ENCODE measurements at regions not wholly inside any gene's neighbourhood (a gene's known extent, or its start where the extent isn't known, plus 50 kb on each side); places are given as distances from the start of the nearest gene placed in this dataset.

GRCh38 chr5:82387819-82388166, 109.6 kb upstream of the RPS23 start:
- no peaks in the 10 kb centered on the region for H3K79me1 ChIP-seq (ENCODE audit: low read depth, low read length)
- no peak overlapping the region for H3K23ac ChIP-seq (ENCODE audit: insufficient read length)
- no peak overlapping the region for H4K8ac ChIP-seq (ENCODE audit: extremely low read depth, insufficient read depth, low read length)
- DNase-seq (ENCODE audit: low read depth in 1 of 2, low spot score in 2 of 2) = no peak
- no peak overlapping the region for H3K4me3 ChIP-seq (ENCODE audit: extremely low read depth in 1 of 4, insufficient read depth in 2 of 4, low read depth in 3 of 4, low read length in 4 of 4)
- 93% methylated on average over 5 of the region's 5 CpGs; no CpG with 5 or more reads in 1 of the 2 experiments for WGBS, 2 experiments (ENCODE audit: extremely low coverage in 1 of 2, insufficient coverage in 1 of 2, insufficient read length in 1 of 2, insufficient replicate concordance in 2 of 2, low coverage in 1 of 2, low lambda C conversion rate in 2 of 2, missing lambda C conversion rate in 1 of 2)
- H2AFZ ChIP-seq (ENCODE audit: low read length) = no peak overlapping the region
- H4K20me1 ChIP-seq (replicated peaks in 1 of 2; ENCODE audit: control insufficient read depth in 1 of 2, insufficient read depth in 2 of 2, low read length in 2 of 2) = no peaks in the 10 kb centered on the region
- H3K4me2 ChIP-seq (ENCODE audit: insufficient read depth in 1 of 2, low read depth in 2 of 2, low read length in 2 of 2) = no peak overlapping the region
- H2BK20ac ChIP-seq (ENCODE audit: low read length) = no peak overlapping the region
- H4K5ac ChIP-seq (ENCODE audit: insufficient read length, low read depth, low read length) = no peak overlapping the region
- no peaks in the 10 kb centered on the region for H3K23me2 ChIP-seq (ENCODE audit: low read depth, low read length)
- no peak overlapping the region for H3K27ac ChIP-seq (ENCODE audit: low read depth, low read length)
- no peak overlapping the region for H2BK12ac ChIP-seq (ENCODE audit: low read depth, low read length)
- POLR2A ChIA-PET (ENCODE audit: partially characterized antibody) = no interaction called here
- H2BK120ac ChIP-seq (replicated peaks; ENCODE audit: low read depth, low read length) = no peak overlapping the region
- FAIRE-seq = no peak
- H3K4ac ChIP-seq (replicated peaks; ENCODE audit: insufficient read length, low read depth, low read length) = no peak overlapping the region
- no peaks in the 10 kb centered on the region; a peak in 1 of 7 replicates for H3K4me1 ChIP-seq (replicated peaks in 1 of 4; ENCODE audit: control insufficient read depth in 3 of 4, insufficient read depth in 4 of 4, low read length in 3 of 4)
- H3K79me2 ChIP-seq (ENCODE audit: control insufficient read depth in 1 of 2, insufficient read depth in 2 of 2, low read length in 2 of 2) = no peaks in the 10 kb centered on the region
- no peak overlapping the region for H3K9ac ChIP-seq (replicated peaks in 1 of 4; ENCODE audit: extremely low read depth in 1 of 4, low read depth in 3 of 4, low read length in 3 of 4)
- H3K27me3 ChIP-seq (replicated peaks in 1 of 4; ENCODE audit: control insufficient read depth in 3 of 4, extremely low read depth in 1 of 4, insufficient read depth in 3 of 4, low read length in 3 of 4) = no peaks in the 10 kb centered on the region
- H2AK5ac ChIP-seq (ENCODE audit: low read depth, low read length) = no peak overlapping the region
- no peak overlapping the region for H2BK15ac ChIP-seq (ENCODE audit: low read length)
- no peaks in the 10 kb centered on the region for H3K36me3 ChIP-seq (ENCODE audit: control insufficient read depth in 2 of 4, insufficient read depth in 4 of 4, low read length in 3 of 4)
- CTCF ChIA-PET (ENCODE audit: partially characterized antibody) = no interaction called here
- no peak overlapping the region for H3K18ac ChIP-seq (ENCODE audit: extremely low read depth, low read length)
- H3K14ac ChIP-seq (ENCODE audit: insufficient read length) = no peak overlapping the region
- no peak overlapping the region for H4K91ac ChIP-seq (replicated peaks; ENCODE audit: insufficient read length, low read length)
- no peak overlapping the region for H2BK5ac ChIP-seq (ENCODE audit: low read depth, low read length)
- no peak overlapping the region for H3K56ac ChIP-seq (replicated peaks; ENCODE audit: insufficient read length, low read depth, low read length)
- H3K9me3 ChIP-seq (ENCODE audit: insufficient read depth in 2 of 2, low read depth in 1 of 2, low read length in 1 of 2) = no peaks in the 10 kb centered on the region
- TF ChIP-seq YY1 (IDR thresholded peaks at IDR 0.05; ENCODE audit: low read depth, low read length) (no peak), GABPA (IDR thresholded peaks at IDR 0.05; ENCODE audit: borderline replicate concordance, insufficient read depth, low read length) (no peak), HDAC6 (IDR thresholded peaks at IDR 0.05; ENCODE audit: low read depth, low read length) (no peak), RBBP5 (IDR thresholded peaks at IDR 0.05; ENCODE audit: borderline replicate concordance, low read depth, low read length) (no peak), FOSL1 (IDR thresholded peaks at IDR 0.05; ENCODE audit: insufficient read depth, low read depth, low read length) (no peak), POU5F1 (IDR thresholded peaks at IDR 0.05; ENCODE audit: low read depth, low read length) (no peak), TBP (IDR thresholded peaks at IDR 0.05; ENCODE audit: low read depth, low read length) (no peak), JUND (IDR thresholded peaks at IDR 0.05; ENCODE audit: low read length) (no peak), RXRA (IDR thresholded peaks at IDR 0.05; ENCODE audit: insufficient read depth, low read depth, low read length) (no peak), CBX5 (IDR thresholded peaks at IDR 0.05; ENCODE audit: low read depth, low read length) (no peak), SUZ12 (IDR thresholded peaks at IDR 0.05; ENCODE audit: low read length) (no peak), PHF8 (conservative IDR thresholded peaks at IDR 0.05; ENCODE audit: low read depth, low read length) (no peak), CBX8 (IDR thresholded peaks at IDR 0.05; ENCODE audit: borderline replicate concordance, low read depth, low read length) (no peak), CREB1 (IDR thresholded peaks at IDR 0.05) (no peak), SRF (IDR thresholded peaks at IDR 0.05; ENCODE audit: low read depth, low read length) (no peak), TAF7 (optimal IDR thresholded peaks at IDR 0.05; ENCODE audit: borderline replicate concordance, low read depth, low read length) (no peak), NANOG (IDR thresholded peaks at IDR 0.05; ENCODE audit: insufficient read depth, low read depth, low read length, poor library complexity, severe bottlenecking) (no peak)

All from H1 (cell line).